K562 (cell line): ENCODE measurements at regions not wholly inside any gene's neighbourhood (a gene's known extent, or its start where the extent isn't known, plus 50 kb on each side); places are given as distances from the start of the nearest gene placed in this dataset.

Experiments used
- ATAC-seq: fragments of 200-7000 bp; cut with Tn5 transposase; 3 replicates; pipeline ENCODE4 v1.9.1; 2020; ENCODE audit warnings: moderate library complexity
- BruUV-seq: library from RNA; stranded (reverse); fragments of 400-500 nt; replicated peaks from 2 replicates; lab custom pipeline; 2021; lab: Mats Ljungman, UMichigan
- CTCF ChIA-PET: fragments of 300-600 bp; formaldehyde crosslinking; extraction: SDS; loops from one replicate; lab custom pipeline; 2021; ENCODE audit warnings: low intra/inter-chr PET ratio; lab: Yijun Ruan, JAX
- POLR2A ChIA-PET: fragments of 300-600, 350-650 bp; sonication (Branson Sonifier 250); formaldehyde crosslinking; extraction: SDS; loops from one replicate; lab custom pipeline; 2021; ENCODE audit warnings: antibody characterized with exemption, inconsistent platforms; lab: Yijun Ruan, JAX
- DNase-seq, 4 experiments: peaks; one replicate each; pipeline versions ENCODE4 v3.0.0 to v3.0.0-alpha.2; 2011 to 2018; ENCODE audit warnings: low spot score in 3 of 4, mixed read lengths in 3 of 4; ENCODE audit errors: extremely low read depth in 1 of 4
- FAIRE-seq: peaks from 2 replicates; lab custom pipeline; 2011; peaks lifted over from hg19 to GRCh38; lab: Jason Lieb, UNC
- H2AFZ ChIP-seq: 2 replicates; pipeline ENCODE4 v1.6.0; 2011; ENCODE audit warnings: low read depth, low read length, control low read depth, inconsistent platforms
- H3K27ac ChIP-seq: fragments of 200-600 bp; 3 replicates; pipeline ENCODE4 v1.8.0; 2011; ENCODE audit warnings: low read depth, mild to moderate bottlenecking, control low read depth, inconsistent platforms, low read length, moderate library complexity, mixed read lengths; ENCODE audit errors: extremely low read depth
- H3K27me3 ChIP-seq, 2 experiments: fragments of 300-600 bp in 1 of 2; 2 replicates in 1 of 2; 3 replicates in 1 of 2; pipeline versions ENCODE4 v1.6.0 to v1.8.0; 2011; ENCODE audit warnings: inconsistent platforms in 2 of 2, low read length in 2 of 2, mild to moderate bottlenecking in 1 of 2, mixed read lengths in 1 of 2, moderate library complexity in 1 of 2; ENCODE audit not compliant: control insufficient read depth in 2 of 2, insufficient read depth in 2 of 2
- H3K36me3 ChIP-seq: fragments of 300-600 bp; 3 replicates; pipeline ENCODE4 v1.8.0; 2011; ENCODE audit warnings: mild to moderate bottlenecking, low read length, inconsistent platforms; ENCODE audit not compliant: control insufficient read depth, insufficient read depth
- H3K4me1 ChIP-seq, 2 experiments: fragments of 200-600 bp in 1 of 2; replicated peaks in 1 of 2; 2 replicates in 1 of 2; 3 replicates in 1 of 2; pipeline versions ENCODE4 v1.5.1 to v1.8.0; 2011; ENCODE audit warnings: inconsistent platforms in 2 of 2, low read length in 2 of 2, mild to moderate bottlenecking in 1 of 2, mixed read lengths in 1 of 2, moderate library complexity in 1 of 2; ENCODE audit not compliant: control insufficient read depth in 2 of 2, insufficient read depth in 2 of 2
- H3K4me2 ChIP-seq: 2 replicates; pipeline ENCODE4 v1.6.1; 2011; ENCODE audit warnings: low read length, control low read depth, inconsistent platforms, mixed read lengths; ENCODE audit not compliant: insufficient read depth
- H3K4me3 ChIP-seq: fragments of 200-600 bp; sonication (generic), shearing (Covaris generic); 2 replicates; pipeline ENCODE4 v1.5.1; 2016; ENCODE audit warnings: control low read depth, inconsistent platforms
- H3K79me2 ChIP-seq: fragments of 200-600 bp; 3 replicates; pipeline ENCODE4 v1.8.0; 2011; ENCODE audit warnings: low read length, inconsistent platforms; ENCODE audit not compliant: control insufficient read depth, insufficient read depth
- H3K9ac ChIP-seq, 2 experiments: 2 replicates each; pipeline versions ENCODE4 v1.6.0 to v1.6.1; 2011; ENCODE audit warnings: low read depth in 2 of 2, low read length in 2 of 2, control low read depth in 1 of 2, inconsistent platforms in 1 of 2, mild to moderate bottlenecking in 1 of 2, mixed read lengths in 1 of 2; ENCODE audit not compliant: insufficient read depth in 1 of 2
- H3K9me1 ChIP-seq: one replicate; pipeline ENCODE4 v1.6.0; 2011; ENCODE audit warnings: inconsistent platforms, mild to moderate bottlenecking, low read length, moderate library complexity; ENCODE audit not compliant: control insufficient read depth, insufficient read depth
- H3K9me3 ChIP-seq: replicated peaks from 2 replicates; pipeline ENCODE4 v1.5.1; 2011; ENCODE audit warnings: low read depth, low read length, inconsistent platforms; ENCODE audit not compliant: control insufficient read depth, insufficient read depth
- H4K20me1 ChIP-seq: replicated peaks from 2 replicates; pipeline ENCODE4 v1.6.1; 2011; ENCODE audit warnings: low read length, inconsistent platforms, mixed read lengths; ENCODE audit not compliant: control insufficient read depth, insufficient read depth
- BHLHE40 ChIP-seq: IDR thresholded peaks from 2 replicates; pipeline ENCODE4 v1.6.1; 2011; ENCODE audit warnings: low read length, improper control_type of control experiment
- CHCHD3 ChIP-seq: fragments of 250-450 bp; sonication (Bioruptor Pico); IDR thresholded peaks from 2 replicates; pipeline ENCODE4 v2.1.2; 2022; ENCODE audit warnings: mild to moderate bottlenecking
- GTF2E2 ChIP-seq: fragments of 200-800 bp; sonication (Bioruptor generic); IDR thresholded peaks from 2 replicates; pipeline ENCODE4 v1.6.1; 2016; ENCODE audit warnings: missing genetic modification characterization, missing compliant biosample characterization
- HNRNPL ChIP-seq: fragments of 200-400 bp; formaldehyde crosslinking; IDR thresholded peaks from 2 replicates; pipeline ENCODE4 v1.6.1; 2017; ENCODE audit warnings: low read depth, mild to moderate bottlenecking, low read length
- HSF4 ChIP-seq: fragments of 250-450 bp; sonication (Bioruptor Pico); IDR thresholded peaks from 2 replicates; pipeline ENCODE4 v2.1.2; 2022; ENCODE audit warnings: mild to moderate bottlenecking, moderate library complexity, borderline replicate concordance
- IRF2 ChIP-seq: sonication (generic); formaldehyde crosslinking; IDR thresholded peaks from 2 replicates; pipeline ENCODE4 v1.8.1; 2022; ENCODE audit warnings: mild to moderate bottlenecking, missing genetic modification reagents
- NFATC3 ChIP-seq: fragments of 450-650 bp; IDR thresholded peaks from 2 replicates; pipeline ENCODE4 v1.6.1; 2017; ENCODE audit warnings: mild to moderate bottlenecking
- RBM15 ChIP-seq: fragments of 200-400 bp; formaldehyde crosslinking; IDR thresholded peaks from 2 replicates; pipeline ENCODE4 v1.6.1; 2018; ENCODE audit warnings: mild to moderate bottlenecking, low read length, moderate library complexity; ENCODE audit not compliant: insufficient read depth
- SAFB2 ChIP-seq: fragments of 200-400 bp; formaldehyde crosslinking; IDR thresholded peaks from 2 replicates; pipeline ENCODE4 v1.6.1; 2018; ENCODE audit warnings: borderline replicate concordance, low read length, low read depth, moderate library complexity; ENCODE audit not compliant: severe bottlenecking
- ZKSCAN1 ChIP-seq: fragments of 150-350 bp; IDR thresholded peaks from 2 replicates; pipeline ENCODE4 v1.6.1; 2016; ENCODE audit warnings: low read depth, low read length
- ZNF23 ChIP-seq: fragments of 250-450 bp; sonication (Bioruptor Pico); IDR thresholded peaks from 2 replicates; pipeline ENCODE4 v1.4.0; 2020; ENCODE audit warnings: mild to moderate bottlenecking
- ZNF75A ChIP-seq: fragments of 450-650 bp; formaldehyde crosslinking; IDR thresholded peaks from 2 replicates; pipeline ENCODE4 v1.4.0; 2020; ENCODE audit warnings: mild to moderate bottlenecking
- ZNF764 ChIP-seq: fragments of 250-450 bp; sonication (Bioruptor Pico); IDR thresholded peaks from 2 replicates; pipeline ENCODE4 v1.4.0; 2020; ENCODE audit warnings: low read depth, mild to moderate bottlenecking, moderate library complexity
- WGBS: fragments of 100-300 bp; shearing (Covaris generic); methylation state at CpG from one replicate; pipeline ENCODE4 v1.1.6; 2016; ENCODE audit warnings: low coverage, mixed read lengths; ENCODE audit not compliant: insufficient coverage; ENCODE audit errors: missing lambda C conversion rate; 5-methylcytosine and 5-hydroxymethylcytosine counted together
- in situ Hi-C: fragments of 300-500 bp; cut with MboI; formaldehyde crosslinking; loops from 4 replicates; pipeline ENCODE4 v1.15.0; 2018; ENCODE audit warnings: inconsistent platforms, mixed read lengths
- intact Hi-C: fragments of 100-400 bp; cut with micrococcal nuclease; formaldehyde crosslinking; loops from 2 replicates; pipeline ENCODE4 v1.14.2; 2022
- TF ChIP-seq, protein P1 (sequence below), 2 experiments: fragments of 150-350 bp in 1 of 2; IDR thresholded peaks; 2 replicates each; pipeline ENCODE4 v1.6.1; 2012 to 2016; ENCODE audit warnings: low read depth in 2 of 2, low read length in 2 of 2, mild to moderate bottlenecking in 1 of 2, moderate library complexity in 1 of 2
- TF ChIP-seq, protein P2 (sequence below): fragments of 250-450 bp; sonication (Bioruptor Pico); IDR thresholded peaks from 2 replicates; pipeline ENCODE4 v1.5.0; 2021; ENCODE audit warnings: mild to moderate bottlenecking, borderline replicate concordance
- TF ChIP-seq, protein P3 (sequence below): fragments of 250-450 bp; sonication (Bioruptor Pico); IDR thresholded peaks from 2 replicates; pipeline ENCODE4 v1.8.0; 2021; ENCODE audit warnings: borderline replicate concordance, mild to moderate bottlenecking, moderate library complexity; ENCODE audit not compliant: poor library complexity, severe bottlenecking

- ATAC-seq (no peak), DNase-seq (no peak), FAIRE-seq (no peak)
- WGBS = 0% methylated on average over 3 of the region's 3 CpGs
- no peak overlapping the region for H3K27ac ChIP-seq
- no peaks in the 10 kb centered on the region for H3K9me3 ChIP-seq
- H3K4me3 ChIP-seq = no peak overlapping the region
- ChIA-PET CTCF (no interaction called here), POLR2A (no interaction called here)
- H3K79me2 ChIP-seq = no peaks in the 10 kb centered on the region
- no peak overlapping the region for H3K4me2 ChIP-seq
- no peak overlapping the region for H2AFZ ChIP-seq
- no peaks in the 10 kb centered on the region for H4K20me1 ChIP-seq
- no TSS peak for BruUV-seq
- intact Hi-C loops = no loop called here
- H3K9me1 ChIP-seq = no peaks in the 10 kb centered on the region
- no peak overlapping the region for H3K9ac ChIP-seq
- in situ Hi-C loops = no loop called here
- H3K4me1 ChIP-seq = no peaks in the 10 kb centered on the region
- no peaks in the 10 kb centered on the region for H3K36me3 ChIP-seq
- H3K27me3 ChIP-seq = no peaks in the 10 kb centered on the region
- TF ChIP-seq GTF2E2 (tag) = no peak
- TF ChIP-seq HSF4 (CRISPR knock-in tag) = no peak
- TF ChIP-seq RBM15 = no peak
- no peak for TF ChIP-seq ZNF23 (CRISPR knock-in tag)
- TF ChIP-seq SAFB2 = no peak
- TF ChIP-seq, protein P1, sequence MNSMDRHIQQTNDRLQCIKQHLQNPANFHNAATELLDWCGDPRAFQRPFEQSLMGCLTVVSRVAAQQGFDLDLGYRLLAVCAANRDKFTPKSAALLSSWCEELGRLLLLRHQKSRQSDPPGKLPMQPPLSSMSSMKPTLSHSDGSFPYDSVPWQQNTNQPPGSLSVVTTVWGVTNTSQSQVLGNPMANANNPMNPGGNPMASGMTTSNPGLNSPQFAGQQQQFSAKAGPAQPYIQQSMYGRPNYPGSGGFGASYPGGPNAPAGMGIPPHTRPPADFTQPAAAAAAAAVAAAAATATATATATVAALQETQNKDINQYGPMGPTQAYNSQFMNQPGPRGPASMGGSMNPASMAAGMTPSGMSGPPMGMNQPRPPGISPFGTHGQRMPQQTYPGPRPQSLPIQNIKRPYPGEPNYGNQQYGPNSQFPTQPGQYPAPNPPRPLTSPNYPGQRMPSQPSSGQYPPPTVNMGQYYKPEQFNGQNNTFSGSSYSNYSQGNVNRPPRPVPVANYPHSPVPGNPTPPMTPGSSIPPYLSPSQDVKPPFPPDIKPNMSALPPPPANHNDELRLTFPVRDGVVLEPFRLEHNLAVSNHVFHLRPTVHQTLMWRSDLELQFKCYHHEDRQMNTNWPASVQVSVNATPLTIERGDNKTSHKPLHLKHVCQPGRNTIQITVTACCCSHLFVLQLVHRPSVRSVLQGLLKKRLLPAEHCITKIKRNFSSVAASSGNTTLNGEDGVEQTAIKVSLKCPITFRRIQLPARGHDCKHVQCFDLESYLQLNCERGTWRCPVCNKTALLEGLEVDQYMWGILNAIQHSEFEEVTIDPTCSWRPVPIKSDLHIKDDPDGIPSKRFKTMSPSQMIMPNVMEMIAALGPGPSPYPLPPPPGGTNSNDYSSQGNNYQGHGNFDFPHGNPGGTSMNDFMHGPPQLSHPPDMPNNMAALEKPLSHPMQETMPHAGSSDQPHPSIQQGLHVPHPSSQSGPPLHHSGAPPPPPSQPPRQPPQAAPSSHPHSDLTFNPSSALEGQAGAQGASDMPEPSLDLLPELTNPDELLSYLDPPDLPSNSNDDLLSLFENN (IDR thresholded peaks at IDR 0.05; ENCODE audit: low read depth in 2 of 2, low read length in 2 of 2) = no peak
- TF ChIP-seq NFATC3 = no peak
- TF ChIP-seq ZNF75A (CRISPR knock-in tag) = no peak
- TF ChIP-seq ZNF764 (CRISPR knock-in tag) = no peak
- TF ChIP-seq, protein P2, sequence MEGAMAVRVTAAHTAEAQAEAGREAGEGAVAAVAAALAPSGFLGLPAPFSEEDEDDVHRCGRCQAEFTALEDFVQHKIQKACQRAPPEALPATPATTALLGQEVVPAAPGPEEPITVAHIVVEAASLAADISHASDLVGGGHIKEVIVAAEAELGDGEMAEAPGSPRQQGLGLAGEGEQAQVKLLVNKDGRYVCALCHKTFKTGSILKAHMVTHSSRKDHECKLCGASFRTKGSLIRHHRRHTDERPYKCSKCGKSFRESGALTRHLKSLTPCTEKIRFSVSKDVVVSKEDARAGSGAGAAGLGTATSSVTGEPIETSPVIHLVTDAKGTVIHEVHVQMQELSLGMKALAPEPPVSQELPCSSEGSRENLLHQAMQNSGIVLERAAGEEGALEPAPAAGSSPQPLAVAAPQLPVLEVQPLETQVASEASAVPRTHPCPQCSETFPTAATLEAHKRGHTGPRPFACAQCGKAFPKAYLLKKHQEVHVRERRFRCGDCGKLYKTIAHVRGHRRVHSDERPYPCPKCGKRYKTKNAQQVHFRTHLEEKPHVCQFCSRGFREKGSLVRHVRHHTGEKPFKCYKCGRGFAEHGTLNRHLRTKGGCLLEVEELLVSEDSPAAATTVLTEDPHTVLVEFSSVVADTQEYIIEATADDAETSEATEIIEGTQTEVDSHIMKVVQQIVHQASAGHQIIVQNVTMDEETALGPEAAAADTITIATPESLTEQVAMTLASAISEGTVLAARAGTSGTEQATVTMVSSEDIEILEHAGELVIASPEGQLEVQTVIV = no peak
- TF ChIP-seq, protein P3, sequence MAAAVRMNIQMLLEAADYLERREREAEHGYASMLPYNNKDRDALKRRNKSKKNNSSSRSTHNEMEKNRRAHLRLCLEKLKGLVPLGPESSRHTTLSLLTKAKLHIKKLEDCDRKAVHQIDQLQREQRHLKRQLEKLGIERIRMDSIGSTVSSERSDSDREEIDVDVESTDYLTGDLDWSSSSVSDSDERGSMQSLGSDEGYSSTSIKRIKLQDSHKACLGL = no peak
- TF ChIP-seq IRF2 (CRISPR knock-in tag) = no peak
- no peak for TF ChIP-seq ZKSCAN1
- no peak for TF ChIP-seq BHLHE40
- TF ChIP-seq CHCHD3 (CRISPR knock-in tag) = no peak
- no peak for TF ChIP-seq HNRNPL
Observed at GRCh38 chr10:8588135-8588534, 533.6 kb downstream of the GATA3 start.
